ENCODE measurements at regions not wholly inside any gene's neighbourhood (a gene's known extent, or its start where the extent isn't known, plus 50 kb on each side); places are given as distances from the start of the nearest gene placed in this dataset.

- no peak for DNase-seq (ENCODE audit: low read depth in 2 of 2)
Measured at GRCh38 chr3:104820959-104821358, 545.8 kb upstream of the ALCAM start.

GRCh38 chr3:104825116-104825515 is 541.6 kb upstream of the ALCAM start:
- no peak for DNase-seq (ENCODE audit: low read depth in 2 of 2)

- no peak for DNase-seq (ENCODE audit: low read depth in 2 of 2)
Measured at GRCh38 chr3:104831071-104831470, 535.6 kb upstream of the ALCAM start.

- DNase-seq (ENCODE audit: low read depth in 2 of 2), result no peak
Measured at GRCh38 chr3:104832530-104832929, 534.2 kb upstream of the ALCAM start.

GRCh38 chr3:104835376-104835775 is 531.3 kb upstream of the ALCAM start:
- DNase-seq (ENCODE audit: low read depth in 2 of 2), result no peak

- no peak for DNase-seq (ENCODE audit: low read depth in 2 of 2)
Measured at GRCh38 chr3:104846270-104846669, 520.4 kb upstream of the ALCAM start.

- no peak for DNase-seq (ENCODE audit: low read depth in 2 of 2)
Measured at GRCh38 chr3:104849070-104849469, 517.6 kb upstream of the ALCAM start.

- no peak for DNase-seq (ENCODE audit: low read depth in 2 of 2)
Measured at GRCh38 chr3:104854468-104854867, 512.2 kb upstream of the ALCAM start.

- no peak for DNase-seq (ENCODE audit: low read depth in 2 of 2)
Measured at GRCh38 chr3:104855702-104856101, 511.0 kb upstream of the ALCAM start.

- DNase-seq (ENCODE audit: low read depth in 2 of 2), result no peak
Measured at GRCh38 chr3:104856741-104857140, 510.0 kb upstream of the ALCAM start.

- DNase-seq (ENCODE audit: low read depth in 2 of 2), result no peak
Measured at GRCh38 chr3:104868291-104868690, 498.4 kb upstream of the ALCAM start.

GRCh38 chr3:104870276-104870675 is 496.4 kb upstream of the ALCAM start:
- DNase-seq (ENCODE audit: low read depth in 2 of 2), result no peak

GRCh38 chr3:104873331-104873730 is 493.4 kb upstream of the ALCAM start:
- DNase-seq (ENCODE audit: low read depth in 2 of 2), result no peak

- no peak for DNase-seq (ENCODE audit: low read depth in 2 of 2)
Measured at GRCh38 chr3:104878395-104878794, 488.3 kb upstream of the ALCAM start.

GRCh38 chr3:104879919-104880318 is 486.8 kb upstream of the ALCAM start:
- no peak for DNase-seq (ENCODE audit: low read depth in 2 of 2)

- DNase-seq (ENCODE audit: low read depth in 2 of 2), result no peak
Measured at GRCh38 chr3:104885214-104885814, 481.4 kb upstream of the ALCAM start.

GRCh38 chr3:104886220-104886995 is 480.3 kb upstream of the ALCAM start:
- DNase-seq (ENCODE audit: low read depth in 2 of 2), result no peak

GRCh38 chr3:104887069-104887468 is 479.6 kb upstream of the ALCAM start:
- DNase-seq (ENCODE audit: low read depth in 2 of 2), result no peak

- DNase-seq (ENCODE audit: low read depth in 2 of 2), result no peak
Measured at GRCh38 chr3:104887619-104888018, 479.1 kb upstream of the ALCAM start.

GRCh38 chr3:104892044-104892443 is 474.7 kb upstream of the ALCAM start:
- DNase-seq (ENCODE audit: low read depth in 2 of 2), result no peak

GRCh38 chr3:104896624-104897023 is 470.1 kb upstream of the ALCAM start:
- DNase-seq (ENCODE audit: low read depth in 2 of 2), result no peak

GRCh38 chr3:104901396-104901795 is 465.3 kb upstream of the ALCAM start:
- DNase-seq (ENCODE audit: low read depth in 2 of 2), result no peak

- no peak for DNase-seq (ENCODE audit: low read depth in 2 of 2)
Measured at GRCh38 chr3:104903064-104903463, 463.6 kb upstream of the ALCAM start.

Measured in stimulated activated CD8-positive, alpha-beta memory T cell treated with anti-CD3 and anti-CD28 coated beads, Interleukin-2, amount 100 ng/mL, for 48 hours (primary cell).